Liver (tissue), 3 donors: ENCODE measurements at regions not wholly inside any gene's neighbourhood (a gene's known extent, or its start where the extent isn't known, plus 50 kb on each side); places are given as distances from the start of the nearest gene placed in this dataset.

Experiments
- ATF3 ChIP-seq: IDR thresholded peaks from 2 replicates; pipeline ENCODE4 v1.6.1; 2016; ENCODE audit warnings: antibody characterized with exemption
- CTCF ChIP-seq: fragments of 150-350 bp; IDR thresholded peaks from 2 replicates; pipeline ENCODE4 v1.5.1; 2017; ENCODE audit warnings: improper control_type of control experiment, low read depth, low read length; ENCODE audit not compliant: missing input control
- HNF4G ChIP-seq: IDR thresholded peaks from 2 replicates; pipeline ENCODE4 v1.6.1; 2016; ENCODE audit warnings: antibody characterized with exemption
- JUND ChIP-seq, 2 donors: IDR thresholded peaks; 2 replicates each; pipeline ENCODE4 v1.6.1; 2016; ENCODE audit warnings: antibody characterized with exemption in 2 of 2
- MAX ChIP-seq: IDR thresholded peaks from 2 replicates; pipeline ENCODE4 v1.6.1; 2016; ENCODE audit warnings: antibody characterized with exemption
- RAD21 ChIP-seq, 2 donors: IDR thresholded peaks; 2 replicates each; pipeline ENCODE4 v1.6.1; 2016; ENCODE audit warnings: antibody characterized with exemption in 2 of 2, mild to moderate bottlenecking in 2 of 2
- REST ChIP-seq: IDR thresholded peaks from 2 replicates; pipeline ENCODE4 v1.6.1; 2016; ENCODE audit warnings: antibody characterized with exemption, mild to moderate bottlenecking
- YY1 ChIP-seq: IDR thresholded peaks from 2 replicates; pipeline ENCODE4 v1.6.1; 2016; ENCODE audit warnings: antibody characterized with exemption, mild to moderate bottlenecking
- donor health status: healthy.
- donor health status: healthy.

- TF ChIP-seq REST: no peak
- no peak for TF ChIP-seq CTCF
- TF ChIP-seq MAX: no peak
- TF ChIP-seq ATF3: no peak
- TF ChIP-seq YY1: no peak
- TF ChIP-seq JUND (IDR thresholded peaks at IDR 0.05): no peak
- TF ChIP-seq HNF4G: no peak
- TF ChIP-seq RAD21 (IDR thresholded peaks at IDR 0.05): no peak
These were observed 471.8 kb downstream of the COL12A1 start for GRCh38 chr6:74733830-74734620.
